ENCODE measurements at regions not wholly inside any gene's neighbourhood (a gene's known extent, or its start where the extent isn't known, plus 50 kb on each side); places are given as distances from the start of the nearest gene placed in this dataset.

- no peak for TF ChIP-seq CTCF (IDR thresholded peaks at IDR 0.05)
- TF ChIP-seq POLR2A (IDR thresholded peaks at IDR 0.05): no peak
Observed at GRCh38 chr6:51314965-51315364, 496.3 kb downstream of the TFAP2B start.

All from vagina (tissue), 2 donors.